HL-60 (cell line): ENCODE measurements at regions not wholly inside any gene's neighbourhood (a gene's known extent, or its start where the extent isn't known, plus 50 kb on each side); places are given as distances from the start of the nearest gene placed in this dataset.

Experiments
- DNase-seq, 2 experiments: peaks; one replicate each; pipeline ENCODE4 v3.0.0-alpha.2; 2010 to 2020; ENCODE audit warnings: low read depth in 1 of 2, low spot score in 1 of 2
- H3K27ac ChIP-seq: fragments of 250-450 bp; sonication (Bioruptor Pico); replicated peaks from 2 replicates; pipeline ENCODE4 v1.5.1; 2020; ENCODE audit warnings: mild to moderate bottlenecking, moderate library complexity
- H3K27me3 ChIP-seq: fragments of 250-450 bp; sonication (Bioruptor Pico); 2 replicates; pipeline ENCODE4 v1.5.1; 2021; ENCODE audit warnings: mild to moderate bottlenecking, moderate library complexity; ENCODE audit not compliant: insufficient read depth, poor library complexity, severe bottlenecking
- H3K4me3 ChIP-seq: replicated peaks from 2 replicates; pipeline ENCODE4 v1.5.1; 2011; ENCODE audit warnings: mild to moderate bottlenecking, control low read depth, low read length; ENCODE audit not compliant: insufficient read depth
- CTCF ChIP-seq: IDR thresholded peaks from one replicate; pipeline ENCODE4 v1.5.1; 2011; ENCODE audit warnings: low read length, control low read depth, inconsistent platforms; ENCODE audit not compliant: insufficient read depth
- GABPA ChIP-seq: IDR thresholded peaks from 2 replicates; pipeline ENCODE4 v1.6.1; 2012; ENCODE audit warnings: low read depth
- POLR2AphosphoS5 ChIP-seq: IDR thresholded peaks from 2 replicates; pipeline ENCODE4 v1.6.1; 2012; ENCODE audit warnings: low read depth
- REST ChIP-seq: IDR thresholded peaks from 2 replicates; pipeline ENCODE4 v1.6.1; 2012; ENCODE audit warnings: low read depth; ENCODE audit not compliant: insufficient replicate concordance
- SPI1 ChIP-seq: IDR thresholded peaks from 2 replicates; pipeline ENCODE4 v1.6.1; 2012; ENCODE audit warnings: low read depth, mild to moderate bottlenecking, borderline replicate concordance

GRCh38 chr14:48914382-48914781 lies 671.8 kb downstream of the RPS29 start:
- H3K4me3 ChIP-seq = no peak overlapping the region
- no peak for TF ChIP-seq REST
- TF ChIP-seq SPI1 = no peak
- no peak for TF ChIP-seq CTCF
- TF ChIP-seq POLR2AphosphoS5 = no peak
- no peak for DNase-seq
- H3K27me3 ChIP-seq = no peaks in the 10 kb centered on the region
- no peak overlapping the region for H3K27ac ChIP-seq

DNA sequence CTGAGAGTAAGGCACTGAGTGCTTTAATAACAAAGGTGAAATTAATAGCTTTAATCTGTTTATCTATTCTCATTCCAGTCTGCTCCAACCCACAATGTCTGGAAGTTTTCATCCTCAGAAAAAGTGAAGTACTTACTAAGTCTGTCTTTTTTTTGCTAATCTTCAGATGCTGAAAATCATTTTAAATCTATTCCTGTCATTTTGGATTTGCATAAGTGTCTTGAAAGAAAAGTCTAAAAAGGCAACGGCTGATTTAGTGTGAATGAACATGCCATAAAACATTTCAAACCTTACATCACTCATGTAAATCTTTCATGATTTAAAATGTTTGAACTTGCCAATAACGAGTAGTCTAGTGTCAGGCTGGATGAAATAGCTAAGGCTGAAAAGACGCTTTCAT lies 685.6 kb downstream of the RPS29 start:
- Histone ChIP-seq H3K27me3 (no peaks in the 10 kb centered on the region), H3K4me3 (no peak overlapping the region), H3K27ac (no peak overlapping the region)
- no peak for TF ChIP-seq CTCF
- no peak for TF ChIP-seq GABPA
- no peak for TF ChIP-seq SPI1
- TF ChIP-seq POLR2AphosphoS5 = no peak
- no peak for TF ChIP-seq REST
- no peak for DNase-seq

- Histone ChIP-seq H3K27me3 (no peaks in the 10 kb centered on the region), H3K4me3 (no peak overlapping the region), H3K27ac (no peak overlapping the region)
- DNase-seq = no peak
- TF ChIP-seq REST (no peak), SPI1 (no peak), POLR2AphosphoS5 (no peak), CTCF (no peak), GABPA (no peak)
Measured at GRCh38 chr14:48890333-48890732, 695.8 kb downstream of the RPS29 start.
